Adrenal gland (tissue), 5 donors: ENCODE measurements at regions not wholly inside any gene's neighbourhood (a gene's known extent, or its start where the extent isn't known, plus 50 kb on each side); places are given as distances from the start of the nearest gene placed in this dataset.

Experiments
- POLR2A ChIP-seq, 2 donors: fragments of 450-650 bp; IDR thresholded peaks; one replicate each; pipeline ENCODE4 v1.6.1; 2017; ENCODE audit warnings: antibody characterized with exemption in 2 of 2, mild to moderate bottlenecking in 2 of 2, moderate library complexity in 1 of 2
- TF ChIP-seq, protein P1 (sequence below), 6 experiments: fragments of 450-650 bp in 4 of 6; fragments of 200-600 bp in 2 of 6; sonication (generic) in 1 of 6; IDR thresholded peaks; 1 replicate in 5 of 6; 2 replicates in 1 of 6; pipeline versions ENCODE4 v1.5.1 to v1.8.0; 2016 to 2021; ENCODE audit warnings: antibody characterized with exemption in 6 of 6, mild to moderate bottlenecking in 2 of 6, moderate library complexity in 1 of 6
- donor health status: DM: no; HTN: no; CAD: no.

GRCh38 chr17:63278728-63279442 is 167.2 kb downstream of the CYB561 start:
- TF ChIP-seq, protein P1, sequence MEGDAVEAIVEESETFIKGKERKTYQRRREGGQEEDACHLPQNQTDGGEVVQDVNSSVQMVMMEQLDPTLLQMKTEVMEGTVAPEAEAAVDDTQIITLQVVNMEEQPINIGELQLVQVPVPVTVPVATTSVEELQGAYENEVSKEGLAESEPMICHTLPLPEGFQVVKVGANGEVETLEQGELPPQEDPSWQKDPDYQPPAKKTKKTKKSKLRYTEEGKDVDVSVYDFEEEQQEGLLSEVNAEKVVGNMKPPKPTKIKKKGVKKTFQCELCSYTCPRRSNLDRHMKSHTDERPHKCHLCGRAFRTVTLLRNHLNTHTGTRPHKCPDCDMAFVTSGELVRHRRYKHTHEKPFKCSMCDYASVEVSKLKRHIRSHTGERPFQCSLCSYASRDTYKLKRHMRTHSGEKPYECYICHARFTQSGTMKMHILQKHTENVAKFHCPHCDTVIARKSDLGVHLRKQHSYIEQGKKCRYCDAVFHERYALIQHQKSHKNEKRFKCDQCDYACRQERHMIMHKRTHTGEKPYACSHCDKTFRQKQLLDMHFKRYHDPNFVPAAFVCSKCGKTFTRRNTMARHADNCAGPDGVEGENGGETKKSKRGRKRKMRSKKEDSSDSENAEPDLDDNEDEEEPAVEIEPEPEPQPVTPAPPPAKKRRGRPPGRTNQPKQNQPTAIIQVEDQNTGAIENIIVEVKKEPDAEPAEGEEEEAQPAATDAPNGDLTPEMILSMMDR (IDR thresholded peaks at IDR 0.05), result no peak
- no peak for TF ChIP-seq POLR2A (IDR thresholded peaks at IDR 0.05)
